Smooth muscle cell of the brain vasculature (primary cell): ENCODE measurements at regions not wholly inside any gene's neighbourhood (a gene's known extent, or its start where the extent isn't known, plus 50 kb on each side); places are given as distances from the start of the nearest gene placed in this dataset.

Source experiments
- DNase-seq: peaks from one replicate; pipeline ENCODE4 v3.0.0-alpha.2; 2012; ENCODE audit warnings: low read depth, low spot score

DNA sequence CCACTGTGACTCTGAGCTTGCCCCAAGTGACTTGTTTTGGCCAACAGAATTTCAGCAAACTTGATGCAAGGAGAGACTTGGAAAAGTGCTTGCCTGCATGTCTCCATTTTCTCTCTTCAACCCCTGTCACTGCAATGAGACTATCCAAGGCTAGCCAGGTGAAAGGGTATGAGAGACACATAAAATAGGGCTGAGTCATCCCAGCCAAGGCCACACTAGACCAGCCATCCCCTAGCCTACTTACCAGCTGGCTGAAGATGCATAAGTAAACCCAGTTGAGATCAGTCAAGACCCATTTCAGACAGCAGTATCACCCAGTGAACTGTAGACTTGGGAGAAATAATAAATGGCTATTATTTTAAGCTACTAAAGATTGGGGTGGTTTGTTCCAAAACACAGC lies 52.9 kb upstream of the VLDLR start:
- DNase-seq = no peak

- DNase-seq = peak; percentile 15
Measured at GRCh38 chr9:2570615-2571479, 50.7 kb upstream of the VLDLR start.
